ENCODE measurements at regions not wholly inside any gene's neighbourhood (a gene's known extent, or its start where the extent isn't known, plus 50 kb on each side); places are given as distances from the start of the nearest gene placed in this dataset.
A peak's percentile ranks its signal among the peaks of the same experiment; 100 is the strongest.

DNA sequence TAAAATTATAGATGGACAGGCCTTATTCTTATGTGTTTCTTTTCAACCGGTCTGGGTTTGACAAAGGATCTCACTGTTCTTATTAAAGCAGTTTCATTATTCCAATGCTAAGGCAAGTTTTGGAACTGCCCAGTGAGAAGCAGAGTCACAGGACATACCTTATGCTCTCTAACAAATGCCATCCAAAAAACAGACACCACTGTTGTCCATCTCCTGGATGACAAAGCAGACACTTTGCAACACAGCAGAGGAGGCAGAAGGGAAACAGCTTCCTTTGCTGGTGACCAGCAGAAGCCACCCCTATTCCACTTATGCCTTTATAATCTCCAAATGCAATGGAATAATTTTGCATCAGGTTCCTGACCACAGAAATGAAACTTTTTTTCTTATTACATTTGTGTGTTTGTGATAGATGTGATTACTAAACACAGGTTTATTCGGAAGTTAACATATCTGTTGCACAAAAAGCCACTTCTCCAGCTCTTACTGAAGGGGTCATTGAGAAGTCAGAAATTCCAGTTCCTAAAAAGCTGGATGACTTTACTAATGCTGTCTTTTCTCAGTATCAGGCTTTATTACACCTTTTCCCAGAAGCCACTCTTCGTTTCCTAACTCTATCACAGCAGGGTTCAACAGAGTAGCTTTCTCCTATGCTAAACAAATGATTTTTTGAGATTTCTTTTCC lies 115.6 kb downstream of the BTG1 start:
- Histone ChIP-seq H3K27me3 (no peaks in the 10 kb centered on the region), H3K4me1 (peaks cover 33 to 49% (median 44%) of the 10 kb centered on the region in 4 donors), H3K4me3 (no peak overlapping the region), H3K27ac (peak overlapping the region; percentile 64 to 80 (median 76)), H3K36me3 (no peaks in the 10 kb centered on the region), H3K9me3 (no peaks in the 10 kb centered on the region)
- TF ChIP-seq EP300 (IDR thresholded peaks at IDR 0.05) (no peak), POLR2AphosphoS5 (IDR thresholded peaks at IDR 0.05) (no peak), POLR2A (IDR thresholded peaks at IDR 0.05) (no peak)
- TF ChIP-seq, protein P1, sequence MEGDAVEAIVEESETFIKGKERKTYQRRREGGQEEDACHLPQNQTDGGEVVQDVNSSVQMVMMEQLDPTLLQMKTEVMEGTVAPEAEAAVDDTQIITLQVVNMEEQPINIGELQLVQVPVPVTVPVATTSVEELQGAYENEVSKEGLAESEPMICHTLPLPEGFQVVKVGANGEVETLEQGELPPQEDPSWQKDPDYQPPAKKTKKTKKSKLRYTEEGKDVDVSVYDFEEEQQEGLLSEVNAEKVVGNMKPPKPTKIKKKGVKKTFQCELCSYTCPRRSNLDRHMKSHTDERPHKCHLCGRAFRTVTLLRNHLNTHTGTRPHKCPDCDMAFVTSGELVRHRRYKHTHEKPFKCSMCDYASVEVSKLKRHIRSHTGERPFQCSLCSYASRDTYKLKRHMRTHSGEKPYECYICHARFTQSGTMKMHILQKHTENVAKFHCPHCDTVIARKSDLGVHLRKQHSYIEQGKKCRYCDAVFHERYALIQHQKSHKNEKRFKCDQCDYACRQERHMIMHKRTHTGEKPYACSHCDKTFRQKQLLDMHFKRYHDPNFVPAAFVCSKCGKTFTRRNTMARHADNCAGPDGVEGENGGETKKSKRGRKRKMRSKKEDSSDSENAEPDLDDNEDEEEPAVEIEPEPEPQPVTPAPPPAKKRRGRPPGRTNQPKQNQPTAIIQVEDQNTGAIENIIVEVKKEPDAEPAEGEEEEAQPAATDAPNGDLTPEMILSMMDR (IDR thresholded peaks at IDR 0.05): no peak
- DNase-seq (no peak), ATAC-seq (ENCODE audit: low FRiP score in 2 of 2) (peak in 1 of 2 donors; percentile 14)
- WGBS, 2 donors: 59 to 61% methylated on average over 3 of the region's 3 CpGs

DNA sequence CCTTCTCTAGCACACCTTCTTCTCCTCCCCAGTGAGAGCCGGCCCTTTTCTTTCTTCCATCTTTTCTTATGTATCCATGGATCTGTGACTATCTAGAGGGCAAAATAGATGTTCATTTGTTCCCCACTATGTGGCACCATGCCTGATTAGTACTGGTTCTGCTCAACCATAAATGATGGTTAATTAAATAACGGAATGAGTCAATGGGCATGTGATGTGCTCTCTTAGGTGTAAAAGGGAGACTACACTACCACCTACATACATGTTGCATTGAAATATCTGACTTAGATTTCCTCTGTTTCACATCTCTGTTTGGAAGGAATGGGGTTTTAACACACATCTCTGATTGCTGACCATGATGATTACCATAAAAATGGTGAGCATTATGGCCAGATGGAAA lies 116.5 kb downstream of the BTG1 start:
- 98 to 100% methylated on average over 2 of the region's 2 CpGs for WGBS, 2 donors
- TF ChIP-seq EP300 (IDR thresholded peaks at IDR 0.05) (no peak), POLR2A (IDR thresholded peaks at IDR 0.05) (no peak), POLR2AphosphoS5 (IDR thresholded peaks at IDR 0.05) (no peak)
- TF ChIP-seq, protein P1 (IDR thresholded peaks at IDR 0.05): no peak
- Histone ChIP-seq H3K27me3 (no peaks in the 10 kb centered on the region), H3K4me3 (no peak overlapping the region), H3K36me3 (no peaks in the 10 kb centered on the region), H3K4me1 (peaks cover 28 to 44% (median 35%) of the 10 kb centered on the region in 4 donors), H3K27ac (peak overlapping the region in 3 of 4 donors; percentile 75 to 80 (median 78)), H3K9me3 (no peaks in the 10 kb centered on the region)
- ATAC-seq (ENCODE audit: low FRiP score in 2 of 2) (no peak), DNase-seq (no peak)

DNA sequence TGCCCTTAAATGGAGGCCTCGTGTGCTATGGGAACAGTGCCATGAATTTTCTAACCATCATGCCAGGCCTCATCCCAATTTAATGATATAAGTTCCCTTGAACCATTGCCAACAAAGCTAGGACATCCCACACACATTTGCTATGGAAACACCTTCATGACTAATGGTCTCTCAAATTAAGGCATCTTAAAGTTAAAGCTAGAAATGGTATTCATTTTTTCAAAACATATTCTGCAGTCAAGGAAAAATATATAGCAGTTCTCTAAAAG lies 117.3 kb downstream of the BTG1 start:
- H3K27ac ChIP-seq: peak overlapping the region in 1 of 4 donors; percentile 11
- ATAC-seq (ENCODE audit: low FRiP score in 2 of 2) (no peak), DNase-seq (no peak)
- no peaks in the 10 kb centered on the region for H3K9me3 ChIP-seq
- H3K4me3 ChIP-seq: no peak overlapping the region
- TF ChIP-seq, protein P1 (IDR thresholded peaks at IDR 0.05): no peak
- TF ChIP-seq EP300 (IDR thresholded peaks at IDR 0.05) (no peak), POLR2A (IDR thresholded peaks at IDR 0.05) (no peak), POLR2AphosphoS5 (IDR thresholded peaks at IDR 0.05) (no peak)
- no peaks in the 10 kb centered on the region for H3K36me3 ChIP-seq
- no peaks in the 10 kb centered on the region for H3K27me3 ChIP-seq
- peaks cover 28 to 40% (median 30%) of the 10 kb centered on the region in 4 donors for H3K4me1 ChIP-seq
- 51 to 62% methylated on average over 1 of the region's 1 CpG for WGBS, 2 donors

DNA sequence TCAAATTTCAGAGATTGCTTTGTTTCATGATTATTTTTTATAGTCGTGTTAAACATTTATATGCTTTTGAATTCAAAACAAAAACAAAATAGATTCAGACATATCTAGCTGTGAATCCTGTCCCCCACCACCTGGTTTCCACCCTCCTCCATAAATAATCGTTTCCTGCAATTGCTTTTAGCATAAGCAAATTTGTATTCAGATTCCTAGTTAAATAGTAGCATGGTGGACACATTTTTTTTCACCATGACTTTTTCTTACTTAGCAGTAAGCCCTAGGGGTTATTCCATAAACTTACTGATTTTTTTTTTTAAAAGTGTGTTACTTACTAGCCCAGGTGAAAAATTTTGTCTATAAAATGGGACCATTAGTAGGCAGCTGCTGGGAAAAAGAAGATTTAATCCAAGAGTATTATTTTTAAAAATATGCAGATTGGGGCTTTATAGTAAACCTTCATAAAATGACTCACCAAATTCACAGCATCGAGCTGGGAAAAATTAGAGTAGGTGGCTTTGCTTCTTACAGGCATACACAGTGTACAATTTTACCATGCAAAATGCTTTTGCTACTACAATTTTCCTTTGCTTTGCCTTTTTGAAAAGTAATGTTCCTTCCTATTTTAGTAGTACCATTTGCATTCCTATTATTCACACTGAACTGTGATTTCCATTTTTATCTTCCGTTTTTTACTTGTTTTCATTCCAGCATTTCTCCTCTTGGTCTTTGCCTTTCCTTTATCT lies 117.8 kb downstream of the BTG1 start:
- no peak for DNase-seq
- H3K27ac ChIP-seq: peak overlapping the region in 1 of 4 donors; percentile 18
- 71 to 76% methylated on average over 4 of the region's 4 CpGs for WGBS, 2 donors

More for the DNA sequence above, 117.8 kb downstream of the BTG1 start:
- H3K36me3 ChIP-seq: no peaks in the 10 kb centered on the region
- TF ChIP-seq EP300 (IDR thresholded peaks at IDR 0.05): no peak
- TF ChIP-seq POLR2AphosphoS5 (IDR thresholded peaks at IDR 0.05): no peak
- TF ChIP-seq, protein P1 (IDR thresholded peaks at IDR 0.05): no peak
- no peak for TF ChIP-seq POLR2A (IDR thresholded peaks at IDR 0.05)
- no peaks in the 10 kb centered on the region for H3K27me3 ChIP-seq
- H3K4me3 ChIP-seq: no peak overlapping the region
- no peak for ATAC-seq (ENCODE audit: low FRiP score in 2 of 2)
- H3K9me3 ChIP-seq: no peaks in the 10 kb centered on the region
- H3K4me1 ChIP-seq: peaks cover 28 to 37% (median 30%) of the 10 kb centered on the region in 4 donors
